GM13976 (cell line): ENCODE measurements at regions not wholly inside any gene's neighbourhood (a gene's known extent, or its start where the extent isn't known, plus 50 kb on each side); places are given as distances from the start of the nearest gene placed in this dataset.
"Not testable (repeated sequence)": the region's sequence is repeated elsewhere in the genome, so short reads cannot be mapped to it uniquely, and the experiment has no call there.

Experiments used
- DNase-seq: peaks from one replicate; pipeline ENCODE4 v3.0.0; 2012; ENCODE audit warnings: low spot score
- in situ Hi-C: fragments of 300-500 bp; cut with MboI; formaldehyde crosslinking; loops from one replicate; pipeline ENCODE4 v1.12.0; 2022; ENCODE audit warnings: low sequenced_read_pairs, mixed read lengths, inconsistent platforms; ENCODE audit not compliant: unreplicated experiment
- TF ChIP-seq, protein P1 (sequence below): IDR thresholded peaks from 2 replicates; pipeline ENCODE4 v1.5.1; 2012; ENCODE audit warnings: borderline replicate concordance, mild to moderate bottlenecking; ENCODE audit not compliant: insufficient read depth; ENCODE audit errors: extremely low read depth, missing control alignments, control extremely low read depth

DNA sequence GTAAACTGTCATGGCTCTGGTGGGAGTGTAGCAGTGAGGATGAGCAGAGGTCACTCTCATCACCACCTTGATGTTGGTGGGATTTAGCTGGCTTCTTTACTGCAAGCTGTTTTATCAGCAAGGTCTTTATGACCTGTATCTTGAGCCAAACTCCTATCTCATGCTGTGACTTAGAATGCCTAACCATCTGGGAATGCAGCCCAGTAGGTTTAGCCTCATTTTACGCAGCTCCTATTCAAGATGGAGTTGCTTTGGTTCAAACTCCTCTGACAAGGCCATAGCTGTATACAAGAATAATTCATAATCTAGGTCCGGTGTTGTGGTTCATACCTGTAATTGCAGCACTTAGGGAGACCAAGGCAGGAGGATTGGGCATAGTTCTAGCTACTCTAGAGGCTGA, 85.1 kb downstream of the ARRDC3 start:
- TF ChIP-seq, protein P1, sequence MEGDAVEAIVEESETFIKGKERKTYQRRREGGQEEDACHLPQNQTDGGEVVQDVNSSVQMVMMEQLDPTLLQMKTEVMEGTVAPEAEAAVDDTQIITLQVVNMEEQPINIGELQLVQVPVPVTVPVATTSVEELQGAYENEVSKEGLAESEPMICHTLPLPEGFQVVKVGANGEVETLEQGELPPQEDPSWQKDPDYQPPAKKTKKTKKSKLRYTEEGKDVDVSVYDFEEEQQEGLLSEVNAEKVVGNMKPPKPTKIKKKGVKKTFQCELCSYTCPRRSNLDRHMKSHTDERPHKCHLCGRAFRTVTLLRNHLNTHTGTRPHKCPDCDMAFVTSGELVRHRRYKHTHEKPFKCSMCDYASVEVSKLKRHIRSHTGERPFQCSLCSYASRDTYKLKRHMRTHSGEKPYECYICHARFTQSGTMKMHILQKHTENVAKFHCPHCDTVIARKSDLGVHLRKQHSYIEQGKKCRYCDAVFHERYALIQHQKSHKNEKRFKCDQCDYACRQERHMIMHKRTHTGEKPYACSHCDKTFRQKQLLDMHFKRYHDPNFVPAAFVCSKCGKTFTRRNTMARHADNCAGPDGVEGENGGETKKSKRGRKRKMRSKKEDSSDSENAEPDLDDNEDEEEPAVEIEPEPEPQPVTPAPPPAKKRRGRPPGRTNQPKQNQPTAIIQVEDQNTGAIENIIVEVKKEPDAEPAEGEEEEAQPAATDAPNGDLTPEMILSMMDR = no peak
- no peak for DNase-seq
- in situ Hi-C loops = no loop called here

DNA sequence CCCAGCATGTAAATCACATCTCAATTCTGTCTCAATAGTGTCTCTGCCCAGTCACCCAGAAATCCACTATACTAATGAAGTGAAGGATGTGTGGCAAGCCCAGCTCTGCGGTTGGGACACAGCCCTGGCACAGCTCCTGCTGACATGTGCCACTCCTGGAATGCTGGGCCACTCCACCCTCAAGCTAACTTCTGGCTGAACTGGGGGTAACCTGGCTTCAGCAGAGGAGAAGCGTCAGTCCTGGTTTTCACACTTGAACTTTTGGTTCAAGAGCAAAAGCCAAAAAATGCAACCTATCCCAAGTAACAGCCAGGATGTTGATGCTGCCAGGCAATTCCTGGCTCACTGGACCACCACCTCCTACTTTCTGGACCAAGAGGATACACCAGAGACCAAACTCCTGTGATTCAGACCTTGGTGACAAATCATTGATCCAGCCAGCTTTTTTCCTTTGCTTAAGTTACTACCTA, 86.4 kb downstream of the ARRDC3 start:
- DNase-seq = no peak
- TF ChIP-seq, protein P1 = no peak
- in situ Hi-C loops = no loop called here

DNA sequence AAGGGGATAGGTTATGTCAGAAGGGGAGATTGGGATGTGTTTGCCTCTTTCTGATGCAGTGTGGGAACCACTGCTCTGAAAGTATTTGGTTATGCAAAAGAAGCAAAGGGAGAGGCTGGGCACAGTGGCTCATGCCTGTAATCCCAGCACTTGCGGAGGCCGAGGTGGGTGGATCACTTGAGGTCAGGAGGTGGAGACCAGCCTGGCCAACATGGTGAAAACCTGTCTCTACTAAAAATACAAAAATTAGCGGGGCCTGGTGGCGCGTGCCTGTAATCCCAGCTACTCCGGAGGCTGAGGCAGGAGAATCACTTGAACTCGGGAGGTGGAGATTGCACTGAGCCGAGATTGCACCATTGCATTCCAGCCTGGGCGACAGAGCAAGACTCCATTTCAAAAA, 87.0 kb downstream of the ARRDC3 start:
- DNase-seq, in situ Hi-C loops: not testable (repeated sequence)

GRCh38 chr5:91293131-91293530, 90.0 kb downstream of the ARRDC3 start:
- TF ChIP-seq, protein P1 = no peak
- in situ Hi-C loops = no loop called here
- DNase-seq = no peak

DNA sequence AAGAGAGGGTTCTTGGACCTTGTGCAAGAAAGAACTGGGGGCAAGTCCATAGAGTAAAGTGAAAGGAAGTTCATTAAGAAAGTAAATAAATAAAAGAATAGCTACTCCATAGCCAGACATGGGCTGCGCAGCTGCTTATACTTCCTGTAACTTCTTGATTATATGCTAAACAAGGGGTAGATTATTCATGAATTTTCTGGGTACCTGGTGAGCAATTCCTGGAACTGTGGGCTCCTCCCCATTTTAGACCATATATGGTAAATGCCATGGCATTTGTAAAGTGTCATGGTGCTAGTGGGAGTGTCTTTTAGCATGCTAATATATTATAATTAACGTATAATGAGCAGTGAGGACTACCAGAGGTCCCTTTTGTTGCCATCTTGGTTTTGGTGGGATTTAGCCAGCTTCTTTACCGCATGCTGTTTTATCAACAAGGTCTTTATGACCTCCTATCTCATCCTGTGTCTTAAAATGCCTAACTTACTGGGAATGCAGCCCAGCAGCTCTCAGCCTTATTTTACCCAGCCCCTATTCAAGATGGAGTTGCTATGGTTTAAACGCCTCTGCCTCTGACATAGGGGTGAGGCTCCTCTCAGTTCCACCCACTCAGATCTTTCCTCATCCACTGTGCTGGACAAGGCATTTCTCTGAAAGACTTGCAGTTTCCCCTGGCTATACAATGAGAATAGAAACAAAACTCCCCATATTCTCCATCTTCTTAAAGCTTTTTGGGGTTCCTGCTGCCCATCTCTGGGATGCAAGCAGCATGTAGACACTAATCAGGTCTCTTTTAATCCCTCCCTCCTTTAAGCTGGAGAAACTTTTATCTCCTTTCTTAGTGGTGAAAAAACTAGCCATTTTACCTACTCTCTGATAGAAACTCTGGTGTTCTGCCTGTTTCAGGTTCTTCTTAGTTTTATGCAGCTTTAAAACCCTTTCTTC, 91.2 kb downstream of the ARRDC3 start:
- TF ChIP-seq, protein P1 = no peak
- no peak for DNase-seq
- in situ Hi-C loops = no loop called here

- TF ChIP-seq, protein P1 = no peak
- DNase-seq = no peak
- in situ Hi-C loops = no loop called here
Observed at GRCh38 chr5:91288118-91288916, 94.8 kb downstream of the ARRDC3 start.

- in situ Hi-C loops, DNase-seq: not testable (repeated sequence)
Observed at GRCh38 chr5:91285062-91285461, 98.1 kb downstream of the ARRDC3 start.
